Skin of body (tissue), 1 donor: ENCODE measurements at regions not wholly inside any gene's neighbourhood (a gene's known extent, or its start where the extent isn't known, plus 50 kb on each side); places are given as distances from the start of the nearest gene placed in this dataset.
A peak's percentile ranks its signal among the peaks of the same experiment; 100 is the strongest.
"Not testable (repeated sequence)": the region's sequence is repeated elsewhere in the genome, so short reads cannot be mapped to it uniquely, and the experiment has no call there.

ENCODE experiments used
- DNase-seq: peaks from one replicate; lab custom pipeline; 2025; lab: John Stamatoyannopoulos, UW

DNA sequence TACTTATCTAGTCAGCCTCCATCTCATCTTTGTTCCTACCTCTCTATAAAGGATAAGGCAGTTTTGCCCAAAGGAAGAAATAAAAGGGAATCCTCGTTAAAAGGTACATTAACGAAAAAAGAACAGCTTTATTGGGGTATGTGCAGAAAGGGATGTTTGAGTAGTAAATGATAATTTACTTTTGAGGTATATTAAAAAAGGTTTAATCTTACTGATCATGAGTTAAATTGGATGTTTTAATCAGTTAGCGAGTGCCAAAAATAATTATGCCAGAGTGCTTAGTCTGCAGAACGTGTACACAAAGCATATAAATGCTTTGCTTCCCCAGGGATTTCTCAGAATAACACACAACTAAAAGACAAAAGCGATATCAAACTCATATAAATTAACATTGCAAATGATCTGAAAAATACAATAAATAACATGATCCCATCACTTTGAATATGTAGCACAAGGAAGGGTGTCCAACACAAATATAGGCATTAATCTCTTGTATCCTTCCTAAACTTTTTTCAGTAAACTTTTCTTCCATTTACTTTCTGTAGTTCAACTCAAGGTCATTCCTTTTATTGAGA, 865.0 kb downstream of the NR2F1-AS1 start:
- DNase-seq, result no peak

DNA sequence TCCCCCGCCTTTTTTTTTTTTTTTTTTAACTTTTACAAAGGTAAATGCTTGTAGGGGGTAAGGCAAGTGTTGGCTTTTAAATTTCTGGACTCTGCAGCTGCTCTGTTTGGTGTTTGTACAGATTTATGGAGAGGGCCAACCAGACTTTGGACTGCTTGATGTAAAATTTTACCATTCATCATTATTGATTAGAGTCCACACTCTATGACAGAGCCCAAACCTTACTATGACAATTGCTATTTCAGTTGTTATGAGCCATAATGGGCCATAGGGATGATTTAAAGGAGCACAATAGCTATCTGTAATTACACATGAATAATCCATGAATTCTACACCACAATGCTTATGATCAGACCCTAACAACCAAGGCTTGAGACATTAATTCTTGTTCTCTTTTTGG, 867.2 kb downstream of the NR2F1-AS1 start:
- DNase-seq, result no peak

DNA sequence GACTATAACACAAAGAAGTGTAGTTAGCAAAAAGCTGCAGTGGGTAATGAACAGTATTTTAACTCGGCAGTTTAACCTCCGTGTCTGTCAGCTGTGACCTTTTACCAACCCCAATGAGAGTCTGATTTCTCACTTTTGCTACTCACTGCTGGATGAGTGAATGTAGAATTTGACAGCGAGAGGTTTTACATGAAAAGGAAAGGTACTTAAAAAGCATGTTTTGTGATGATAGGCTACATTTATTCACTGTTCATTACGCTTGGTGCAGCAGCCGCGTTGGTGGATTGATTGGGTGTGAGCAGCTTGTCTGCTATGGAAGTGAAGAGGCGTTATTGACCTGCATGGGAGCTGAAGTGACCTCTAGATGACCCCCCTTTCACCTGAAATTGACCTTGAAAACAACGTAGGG, 867.7 kb downstream of the NR2F1-AS1 start:
- no peak for DNase-seq

DNA sequence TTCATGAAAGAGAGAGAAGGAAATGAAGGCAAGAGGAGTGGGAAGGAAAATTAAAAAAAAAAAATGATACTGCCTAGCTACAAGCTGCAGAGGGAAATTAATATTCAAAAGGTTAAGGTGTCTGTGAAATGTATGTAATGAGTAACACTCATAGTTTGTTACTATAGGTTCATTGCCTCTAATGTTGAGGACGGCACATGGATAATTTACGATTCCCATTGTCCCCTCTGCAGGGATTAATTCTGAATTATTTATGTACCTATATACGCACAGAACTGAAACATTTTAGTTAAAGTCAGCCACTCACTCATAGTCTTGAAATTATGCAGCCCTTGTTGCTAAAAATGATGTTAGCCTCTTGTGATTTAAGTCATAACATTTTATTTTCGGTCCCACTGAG, 869.1 kb downstream of the NR2F1-AS1 start:
- DNase-seq, result no peak

DNA sequence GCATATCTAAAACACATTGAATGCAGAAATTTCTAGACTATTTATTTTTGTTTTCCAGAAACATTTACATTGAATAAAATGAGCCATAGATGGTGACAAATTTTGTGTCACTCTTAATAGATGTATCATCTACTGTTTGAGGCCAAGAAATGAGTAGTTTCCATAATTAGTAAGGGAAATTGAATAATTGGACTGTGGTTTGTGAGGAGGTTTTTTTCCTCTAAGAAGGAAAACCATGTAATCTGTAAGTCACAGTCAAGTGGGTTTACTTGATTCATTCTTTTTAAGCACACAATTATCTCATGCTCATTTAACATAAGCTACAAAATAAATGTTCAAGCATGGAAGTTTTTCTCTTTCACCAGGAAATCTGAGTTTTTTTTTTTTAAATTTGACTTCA, 876.4 kb downstream of the NR2F1-AS1 start:
- no peak for DNase-seq

DNA sequence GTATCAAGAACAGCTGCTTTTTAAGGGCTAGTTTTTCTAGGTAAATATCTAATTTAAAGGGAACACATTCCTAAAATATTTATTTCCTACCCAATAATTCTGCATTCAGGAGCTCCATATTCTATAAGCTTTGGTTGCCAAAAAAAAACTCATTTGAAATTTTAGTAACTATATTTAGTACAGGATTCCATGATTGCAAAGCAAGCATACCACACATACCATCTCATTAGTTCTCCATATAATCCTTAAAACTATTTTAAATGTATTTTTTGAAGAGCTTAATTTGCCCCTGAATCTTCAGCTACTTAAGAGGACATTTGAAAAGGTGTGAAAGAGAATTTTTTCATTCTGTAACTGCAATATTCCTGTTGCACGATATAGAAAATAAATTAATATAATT, 877.0 kb downstream of the NR2F1-AS1 start:
- DNase-seq, result no peak

DNA sequence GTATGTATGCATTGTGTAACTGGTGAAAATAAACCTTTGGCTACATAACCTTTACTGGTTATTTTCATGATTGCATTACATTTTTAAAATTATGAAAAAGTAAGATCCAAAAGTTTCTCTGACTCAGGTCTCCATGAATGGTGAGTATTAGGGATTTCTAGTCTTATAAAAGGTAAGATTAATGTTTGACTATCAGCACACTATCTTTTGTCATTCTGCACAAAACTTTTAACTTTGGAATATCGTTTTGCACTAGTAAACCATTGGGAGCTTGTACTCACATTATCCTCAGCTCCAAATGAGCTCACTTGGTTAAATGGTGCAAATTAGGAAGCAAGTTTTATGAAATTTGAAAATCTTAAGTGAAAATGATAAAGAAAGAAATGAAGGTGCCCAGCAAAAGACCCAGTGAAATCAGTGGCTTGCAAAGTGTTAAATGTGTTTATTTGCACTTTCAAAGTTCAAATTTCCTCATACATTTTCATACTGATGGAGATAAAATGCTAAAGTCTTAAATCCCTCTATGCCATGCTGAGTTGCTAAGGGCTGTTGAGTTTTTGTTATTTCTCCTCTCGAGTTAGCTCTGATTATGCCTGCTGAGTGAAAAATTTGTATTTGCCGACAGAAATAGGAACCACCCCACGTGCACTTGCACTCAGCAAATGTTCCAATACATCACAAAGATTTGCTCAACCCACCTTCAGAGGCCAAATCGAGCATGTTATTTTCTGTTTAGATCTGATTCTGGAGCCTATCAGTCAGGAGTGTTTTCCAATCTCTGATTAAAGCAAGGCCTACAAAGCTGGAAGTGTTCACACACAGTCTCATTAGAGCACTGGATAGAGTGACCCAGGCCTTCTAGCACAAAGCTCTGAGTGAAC, 885.7 kb downstream of the NR2F1-AS1 start:
- DNase-seq, result no peak

DNA sequence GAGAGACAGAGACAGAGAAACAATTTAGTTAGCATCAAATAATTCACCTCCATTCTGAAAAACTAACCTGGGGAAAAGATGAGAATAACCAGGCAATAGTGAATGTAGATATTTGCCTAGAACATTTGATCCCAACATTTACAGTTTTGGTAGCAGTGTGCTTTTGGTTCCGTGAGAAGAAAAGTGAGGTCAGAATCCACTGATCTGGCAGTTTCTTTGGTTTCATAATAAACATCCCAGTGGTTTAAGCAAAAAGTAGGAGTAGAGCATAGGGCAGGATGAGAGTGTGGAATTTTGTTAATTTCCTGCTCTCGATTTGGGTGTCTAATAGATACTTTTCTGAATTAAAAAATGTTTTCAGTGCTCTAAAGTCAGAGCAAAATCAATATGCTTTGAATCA, 887.0 kb downstream of the NR2F1-AS1 start:
- no peak for DNase-seq

DNA sequence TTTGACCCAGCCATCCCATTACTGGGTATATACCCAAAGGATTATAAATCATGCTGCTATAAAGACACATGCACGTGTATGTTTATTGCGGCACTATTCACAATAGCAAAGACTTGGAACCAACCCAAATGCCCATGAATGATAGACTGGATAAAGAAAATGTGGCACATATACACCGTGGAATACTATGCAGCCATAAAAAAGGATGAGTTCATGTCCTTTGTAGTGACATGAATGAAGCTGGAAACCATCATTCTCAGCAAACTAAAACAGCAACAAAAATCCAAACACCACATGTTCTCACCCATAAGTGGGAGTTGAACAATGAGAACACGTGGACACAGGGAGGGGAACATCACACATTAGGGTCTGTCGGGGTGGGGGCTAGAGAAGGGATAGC, 889.1 kb downstream of the NR2F1-AS1 start:
- not testable (repeated sequence) for DNase-seq

DNA sequence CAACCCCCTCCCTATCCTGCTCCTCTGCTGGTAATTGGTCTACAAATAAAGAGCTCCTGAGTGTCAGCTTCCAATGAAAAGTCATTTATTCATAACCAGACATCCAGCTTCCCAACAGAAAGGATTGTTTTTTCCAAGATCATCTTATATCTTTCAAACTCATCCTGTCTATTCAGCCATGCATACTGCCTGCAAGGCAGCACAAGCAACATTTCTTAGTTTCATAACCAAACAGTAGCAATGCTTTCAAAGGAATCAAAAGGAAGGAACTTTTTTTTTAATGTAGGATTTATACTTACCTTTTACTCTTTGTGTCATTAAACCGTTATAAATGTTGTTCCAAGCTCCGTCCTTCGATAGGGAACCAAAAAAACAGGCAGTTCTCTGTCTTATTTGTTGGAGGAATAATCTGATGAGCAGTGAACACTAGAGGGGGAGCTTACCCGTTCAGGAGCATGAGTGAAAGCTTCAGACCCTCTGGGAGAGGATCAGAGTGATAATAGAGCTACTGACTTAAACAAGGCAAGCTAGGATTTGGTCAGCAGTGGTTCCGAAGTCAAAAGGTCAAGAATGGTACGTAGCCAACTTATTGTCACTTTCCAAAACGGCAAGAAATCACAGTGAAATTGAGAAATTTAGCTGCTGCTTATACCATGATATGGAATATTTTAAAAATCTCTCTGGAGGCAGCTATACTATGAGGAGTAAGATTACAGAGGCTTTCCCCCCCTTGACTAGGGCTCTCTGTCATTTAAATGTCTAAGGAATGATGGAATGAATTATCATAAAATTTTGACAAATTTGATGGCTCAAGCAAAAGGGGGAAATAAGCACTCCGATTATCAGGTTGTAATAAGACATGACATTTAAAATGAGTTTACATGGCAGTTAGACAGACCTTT, 892.9 kb downstream of the NR2F1-AS1 start:
- peak; percentile 45 for DNase-seq

DNA sequence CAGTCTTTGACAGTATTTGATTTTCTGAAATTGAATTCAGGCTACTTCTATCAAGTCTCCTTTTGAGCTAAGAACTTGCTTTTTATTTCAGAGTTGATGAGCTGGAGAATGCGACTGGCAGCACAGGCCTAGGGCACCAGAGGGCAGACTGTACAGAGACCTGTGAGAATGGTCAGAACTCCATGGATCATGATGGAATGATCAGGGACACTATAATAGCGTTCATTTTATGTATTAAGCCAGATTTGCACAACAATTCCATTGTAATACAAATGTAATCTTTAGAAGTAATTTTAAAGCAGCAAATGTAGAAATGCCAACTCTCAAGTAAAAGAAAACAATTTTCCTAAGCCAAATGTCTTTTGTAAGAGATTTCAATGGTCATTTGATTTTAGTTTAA, 902.4 kb downstream of the NR2F1-AS1 start:
- DNase-seq, result no peak

DNA sequence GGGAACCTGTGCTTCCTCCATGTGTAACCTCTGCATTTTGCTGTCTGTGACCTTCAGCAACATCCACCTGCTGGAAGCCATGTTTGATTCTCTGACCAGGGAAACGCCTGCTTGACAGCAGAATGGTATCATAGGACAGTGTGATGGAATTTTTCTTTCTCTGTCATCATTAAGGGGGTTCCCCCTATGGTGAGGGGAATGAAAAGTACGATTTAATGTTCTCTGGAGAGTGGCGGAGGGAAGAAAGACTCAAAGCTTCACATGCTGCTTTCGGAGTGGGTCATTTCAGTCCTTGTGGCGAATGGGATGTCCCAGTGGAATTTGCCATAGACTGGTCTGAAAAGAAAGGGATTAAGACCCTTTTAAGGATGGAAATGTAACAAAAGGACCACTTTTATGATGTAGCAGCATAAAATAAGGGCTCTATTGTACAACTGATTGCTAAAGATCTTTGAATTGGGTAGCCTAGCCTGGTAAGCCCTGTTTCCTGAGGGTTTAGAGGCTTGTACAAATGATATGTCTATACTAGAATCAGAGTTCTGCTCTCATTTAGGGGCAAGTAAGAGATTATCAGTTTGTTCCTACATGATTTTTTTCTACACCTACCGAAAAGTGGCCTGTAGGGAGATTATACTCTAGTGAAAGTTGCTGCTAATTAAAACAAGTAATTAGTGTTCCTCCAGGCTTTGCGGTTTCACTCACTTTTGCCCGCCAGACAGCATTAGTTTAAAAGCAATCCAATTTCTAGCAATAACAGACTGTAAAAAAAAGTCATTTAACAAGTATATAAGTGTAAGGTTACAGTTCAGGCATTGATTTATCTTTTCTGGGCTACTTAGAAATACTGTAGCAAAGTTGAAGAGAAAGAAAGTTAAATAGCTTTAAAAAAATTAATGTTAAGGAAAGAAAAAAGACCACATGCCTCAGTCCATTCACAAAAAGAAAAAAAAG, 904.5 kb downstream of the NR2F1-AS1 start:
- no peak for DNase-seq

DNA sequence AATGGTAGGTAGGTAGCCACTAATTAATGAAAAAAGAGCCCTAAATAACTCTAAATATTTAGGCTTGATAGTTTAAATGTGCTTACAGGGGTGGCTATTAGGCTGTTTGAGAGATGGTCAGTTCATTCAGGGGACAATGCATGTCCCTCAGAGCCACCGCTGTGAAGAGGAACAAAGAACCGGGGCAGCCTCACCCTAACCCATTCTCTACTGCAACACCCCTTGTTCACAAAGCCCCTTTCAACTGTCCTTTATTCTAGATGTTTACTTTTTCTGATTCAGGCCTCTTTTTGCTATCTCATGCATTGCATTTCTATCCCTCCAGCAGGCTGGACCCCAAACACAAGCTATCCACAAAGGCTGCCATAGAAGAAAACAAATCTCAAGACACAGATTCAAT, 906.7 kb downstream of the NR2F1-AS1 start:
- no peak for DNase-seq

DNA sequence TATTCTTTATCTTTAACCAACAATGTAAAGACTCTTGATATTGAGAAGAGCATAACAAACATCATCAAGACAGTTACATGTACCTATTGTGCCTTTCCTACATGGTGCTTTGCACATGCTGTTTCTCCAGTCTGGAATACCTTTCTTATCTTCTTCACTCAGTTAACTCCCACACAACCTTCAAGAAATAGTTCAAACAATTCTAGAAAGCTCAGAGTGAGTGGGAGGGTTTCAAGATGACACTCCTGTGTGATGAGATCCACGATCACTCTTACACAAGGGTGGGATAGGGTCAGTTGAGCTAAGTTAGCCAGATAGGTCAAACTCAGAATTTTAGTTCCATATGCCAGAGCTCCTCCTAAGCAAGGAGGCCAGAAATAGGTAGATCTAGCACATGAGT, 915.5 kb downstream of the NR2F1-AS1 start:
- DNase-seq, result no peak

DNA sequence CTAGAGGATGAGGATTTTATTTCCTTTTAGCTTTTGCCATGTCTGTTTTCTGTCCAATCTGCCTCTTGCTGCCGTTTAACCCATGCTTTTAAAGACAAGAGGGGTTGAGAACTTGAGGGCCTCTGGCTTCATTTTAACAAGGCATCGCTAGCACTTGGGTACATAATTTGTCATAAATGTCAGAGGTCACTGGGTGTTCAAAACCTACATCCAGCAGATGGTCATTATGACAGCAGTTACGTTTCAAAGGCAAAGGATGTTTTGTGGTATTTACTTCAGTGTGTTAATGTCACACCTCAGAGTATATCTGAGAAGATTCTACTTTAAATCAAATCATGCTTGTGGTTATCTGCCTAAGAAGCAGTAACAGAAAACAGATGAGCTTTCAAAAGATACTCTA, 918.3 kb downstream of the NR2F1-AS1 start:
- DNase-seq, result no peak

DNA sequence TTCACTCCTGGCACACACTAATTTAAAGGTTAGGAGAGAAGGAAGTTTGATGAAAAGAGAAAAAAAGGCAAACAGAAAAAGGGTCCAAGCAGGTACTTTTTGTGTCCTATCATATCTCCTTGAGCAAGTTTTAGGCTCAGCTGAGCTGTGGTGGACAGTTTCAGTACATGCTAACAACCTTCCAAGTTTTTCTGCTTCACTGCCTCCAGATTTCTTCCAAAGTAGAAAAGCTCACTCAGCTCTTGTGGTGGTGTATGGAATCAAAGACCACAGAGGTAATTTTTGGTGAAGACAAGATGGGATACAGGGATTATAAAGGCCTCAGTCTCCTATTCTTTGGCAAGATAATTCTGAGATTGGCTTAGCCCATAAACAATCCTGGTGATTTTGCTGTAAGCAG, 921.8 kb downstream of the NR2F1-AS1 start:
- no peak for DNase-seq

DNA sequence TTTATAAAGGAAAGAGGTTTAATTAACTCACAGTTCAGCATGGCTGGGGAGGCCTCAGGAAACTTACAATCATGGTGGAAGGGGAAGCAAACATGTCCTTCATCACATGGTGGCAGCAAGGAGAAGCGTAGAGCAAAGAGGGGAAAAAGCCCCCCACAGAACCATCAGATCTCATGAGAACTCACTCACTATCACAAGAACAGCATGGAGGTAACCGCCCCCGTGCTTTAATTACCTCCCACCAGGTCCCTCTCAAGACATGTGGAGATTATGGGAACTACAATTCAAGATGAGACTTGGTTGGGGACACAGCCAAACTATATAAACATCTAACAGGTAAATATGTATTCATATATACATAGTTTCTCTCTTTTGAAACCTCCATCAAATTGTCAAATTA, 926.4 kb downstream of the NR2F1-AS1 start:
- not testable (repeated sequence) for DNase-seq

DNA sequence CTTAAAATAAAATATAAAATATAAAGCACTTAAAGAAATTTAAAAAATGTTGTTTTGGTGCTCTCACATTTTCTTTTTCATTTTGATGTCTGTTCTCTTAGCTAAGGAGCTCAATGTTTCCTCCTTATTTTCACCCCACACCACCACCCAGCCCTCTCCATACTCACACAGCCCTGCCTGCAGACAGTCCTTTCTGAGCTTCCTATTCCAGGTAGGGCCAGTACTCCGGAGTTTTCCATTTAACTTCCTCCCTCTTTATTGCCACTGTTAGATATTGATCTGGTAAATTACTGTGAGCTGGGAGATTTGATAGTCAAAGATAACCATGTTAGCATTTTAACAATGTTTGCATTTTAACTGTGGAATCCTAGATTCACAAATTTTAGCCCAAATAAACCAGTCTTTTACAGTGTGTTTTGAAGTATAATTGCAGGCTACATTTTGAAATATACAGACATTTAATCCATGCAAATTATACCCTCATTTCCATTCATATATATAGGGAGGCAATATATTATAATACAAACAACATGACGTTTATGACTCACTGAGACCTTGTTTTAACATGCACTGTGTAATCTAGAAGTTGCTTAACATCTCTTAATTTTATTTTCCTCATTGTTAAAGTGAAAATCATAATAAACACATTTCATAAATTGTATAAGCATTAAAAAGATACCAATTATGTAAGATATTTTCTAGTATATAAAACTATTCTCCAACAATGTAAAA, 927.1 kb downstream of the NR2F1-AS1 start:
- no peak for DNase-seq

DNA sequence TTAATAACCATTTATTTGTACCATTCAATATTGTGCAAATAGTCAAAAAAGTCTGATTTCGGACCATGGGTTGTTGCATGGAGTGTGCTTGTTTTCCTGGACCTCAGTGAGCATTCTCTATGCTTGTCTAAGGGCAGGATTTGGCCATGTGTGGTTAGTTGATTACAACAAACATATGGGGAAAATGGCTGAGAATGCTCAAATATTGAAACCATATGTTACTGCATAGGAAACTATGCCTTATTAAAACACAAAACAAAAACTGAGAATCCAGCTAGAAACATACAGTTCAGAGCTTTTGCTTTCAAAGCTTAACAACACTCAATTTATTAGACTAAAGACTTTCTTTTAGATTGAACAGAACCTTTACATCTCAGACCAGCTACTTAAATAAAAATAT, 928.3 kb downstream of the NR2F1-AS1 start:
- DNase-seq, result peak; percentile 89

DNA sequence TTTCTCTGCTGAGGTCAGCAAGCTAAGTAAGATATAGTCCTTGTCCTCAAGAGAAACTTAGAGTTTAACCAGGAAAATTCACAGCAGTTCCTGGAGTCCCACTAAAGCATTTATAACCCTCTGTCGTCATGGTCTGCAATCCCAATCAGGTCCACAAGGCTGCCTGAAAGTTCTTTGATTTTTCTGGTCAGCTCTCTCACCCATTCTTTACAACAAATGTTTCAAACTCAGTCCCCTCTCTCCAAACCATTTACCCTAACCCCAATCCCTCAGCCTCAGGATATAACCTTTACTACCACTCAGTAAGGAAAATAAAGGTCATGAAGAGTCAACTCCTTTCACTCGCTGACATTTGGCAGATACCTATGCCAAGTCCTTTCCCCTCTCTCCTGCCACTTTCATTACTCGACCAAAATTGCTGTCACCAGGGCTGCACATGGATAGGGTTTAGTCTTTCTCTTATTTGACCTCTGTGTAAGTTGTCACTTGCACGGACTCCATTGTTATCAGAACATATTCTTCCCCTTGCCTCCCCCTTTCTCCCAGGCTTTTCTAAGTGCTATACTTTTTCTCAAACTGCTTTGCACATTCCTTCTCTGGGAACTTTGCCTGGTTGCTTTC, 936.6 kb downstream of the NR2F1-AS1 start:
- no peak for DNase-seq
